Gastrocnemius medialis (tissue), 4 donors: ENCODE measurements at regions not wholly inside any gene's neighbourhood (a gene's known extent, or its start where the extent isn't known, plus 50 kb on each side); places are given as distances from the start of the nearest gene placed in this dataset.

Experiments
- POLR2A ChIP-seq, 2 donors: fragments of 450-650 bp; IDR thresholded peaks; one replicate each; pipeline ENCODE4 v1.6.1; 2017; ENCODE audit warnings: antibody characterized with exemption in 2 of 2, mild to moderate bottlenecking in 2 of 2, moderate library complexity in 2 of 2
- TF ChIP-seq, protein P1 (sequence below), 5 experiments: fragments of 450-650 bp in 3 of 5; fragments of 200-600 bp in 2 of 5; sonication (generic) in 2 of 5; IDR thresholded peaks in 4 of 5; conservative IDR thresholded peaks in 1 of 5; 1 replicate in 4 of 5; 2 replicates in 1 of 5; pipeline ENCODE4 v1.5.1; 2016 to 2019; ENCODE audit warnings: antibody characterized with exemption in 5 of 5, mild to moderate bottlenecking in 3 of 5, moderate library complexity in 3 of 5

DNA sequence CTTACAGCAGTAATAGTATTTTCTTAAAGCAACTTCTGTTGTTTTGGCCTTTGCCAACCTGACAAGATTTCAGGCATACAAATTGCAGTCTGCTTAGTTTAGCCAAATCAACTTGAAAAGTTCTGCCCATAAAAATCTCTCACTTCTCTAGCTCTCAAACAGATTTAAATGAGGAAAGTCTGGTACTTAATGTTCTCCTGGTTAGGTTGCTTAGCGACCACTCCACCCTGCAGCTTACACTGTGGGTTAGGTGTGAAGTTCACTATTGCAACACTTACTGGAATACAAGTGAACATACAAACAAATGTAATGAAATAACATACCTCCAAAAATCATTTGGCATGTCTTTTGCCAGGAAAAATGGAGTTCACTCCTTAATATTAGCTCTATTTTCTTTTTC, 178.7 kb upstream of the PCDH9 start:
- TF ChIP-seq, protein P1, sequence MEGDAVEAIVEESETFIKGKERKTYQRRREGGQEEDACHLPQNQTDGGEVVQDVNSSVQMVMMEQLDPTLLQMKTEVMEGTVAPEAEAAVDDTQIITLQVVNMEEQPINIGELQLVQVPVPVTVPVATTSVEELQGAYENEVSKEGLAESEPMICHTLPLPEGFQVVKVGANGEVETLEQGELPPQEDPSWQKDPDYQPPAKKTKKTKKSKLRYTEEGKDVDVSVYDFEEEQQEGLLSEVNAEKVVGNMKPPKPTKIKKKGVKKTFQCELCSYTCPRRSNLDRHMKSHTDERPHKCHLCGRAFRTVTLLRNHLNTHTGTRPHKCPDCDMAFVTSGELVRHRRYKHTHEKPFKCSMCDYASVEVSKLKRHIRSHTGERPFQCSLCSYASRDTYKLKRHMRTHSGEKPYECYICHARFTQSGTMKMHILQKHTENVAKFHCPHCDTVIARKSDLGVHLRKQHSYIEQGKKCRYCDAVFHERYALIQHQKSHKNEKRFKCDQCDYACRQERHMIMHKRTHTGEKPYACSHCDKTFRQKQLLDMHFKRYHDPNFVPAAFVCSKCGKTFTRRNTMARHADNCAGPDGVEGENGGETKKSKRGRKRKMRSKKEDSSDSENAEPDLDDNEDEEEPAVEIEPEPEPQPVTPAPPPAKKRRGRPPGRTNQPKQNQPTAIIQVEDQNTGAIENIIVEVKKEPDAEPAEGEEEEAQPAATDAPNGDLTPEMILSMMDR (IDR thresholded peaks at IDR 0.05 in 4 of 5, conservative IDR thresholded peaks at IDR 0.05 in 1 of 5) = no peak
- no peak for TF ChIP-seq POLR2A (IDR thresholded peaks at IDR 0.05)
